Neural cell (in vitro differentiated cells): ENCODE measurements at regions not wholly inside any gene's neighbourhood (a gene's known extent, or its start where the extent isn't known, plus 50 kb on each side); places are given as distances from the start of the nearest gene placed in this dataset.

Experiments
- H2AFZ ChIP-seq: fragments of 200-600, 300-800 bp; sonication (generic), shearing (Covaris generic); 2 replicates; pipeline ENCODE4 v1.6.0; 2014; ENCODE audit warnings: low read depth, mild to moderate bottlenecking, antibody characterized with exemption, low read length, moderate library complexity
- H3F3A ChIP-seq: fragments of 200-600 bp; shearing (Covaris generic); 2 replicates; pipeline ENCODE4 v1.6.1; 2016; ENCODE audit warnings: mild to moderate bottlenecking, moderate library complexity, mixed read lengths, antibody characterized with exemption, low read length; ENCODE audit not compliant: insufficient read depth, poor library complexity, severe bottlenecking
- H3K27ac ChIP-seq: fragments of 200-600, 300-800 bp; sonication (generic), shearing (Covaris generic); 2 replicates; pipeline ENCODE4 v1.5.1; 2014; ENCODE audit warnings: mild to moderate bottlenecking, low read length, moderate library complexity
- H3K27me3 ChIP-seq: fragments of 300-800, 200-600 bp; sonication (generic), shearing (Covaris generic); 2 replicates; pipeline ENCODE4 v1.6.0; 2014; ENCODE audit warnings: mild to moderate bottlenecking, low read depth, low read length, moderate library complexity; ENCODE audit not compliant: insufficient read depth
- H3K36me3 ChIP-seq: fragments of 300-800, 200-600 bp; sonication (generic), shearing (Covaris generic); 2 replicates; pipeline ENCODE4 v1.5.1; 2014; ENCODE audit warnings: mild to moderate bottlenecking, antibody characterized with exemption, low read length, moderate library complexity; ENCODE audit not compliant: insufficient read depth
- H3K4me2 ChIP-seq: fragments of 300-800, 200-600 bp; sonication (generic), shearing (Covaris generic); 2 replicates; pipeline ENCODE4 v1.6.0; 2014; ENCODE audit warnings: mild to moderate bottlenecking, low read length
- H3K4me3 ChIP-seq: fragments of 300-800, 200-600 bp; sonication (generic), shearing (Covaris generic); 2 replicates; pipeline ENCODE4 v1.5.1; 2014; ENCODE audit warnings: mild to moderate bottlenecking, low read length, moderate library complexity
- H3K79me2 ChIP-seq: fragments of 200-600 bp; shearing (Covaris generic); replicated peaks from 2 replicates; pipeline ENCODE4 v1.6.0; 2014; ENCODE audit warnings: mild to moderate bottlenecking, low read length, moderate library complexity; ENCODE audit not compliant: insufficient read depth
- H3K9ac ChIP-seq: fragments of 300-800, 200-600 bp; sonication (generic), shearing (Covaris generic); 2 replicates; pipeline ENCODE4 v1.6.1; 2016; ENCODE audit warnings: mild to moderate bottlenecking, low read length, mixed read lengths
- H3K9me2 ChIP-seq: fragments of 200-600 bp; shearing (Covaris generic); 2 replicates; pipeline ENCODE4 v1.6.1; 2016; ENCODE audit warnings: mild to moderate bottlenecking, low read length, mixed read lengths; ENCODE audit not compliant: insufficient read depth
- H3K9me3 ChIP-seq: fragments of 200-600, 300-800 bp; sonication (generic), shearing (Covaris generic); 2 replicates; pipeline ENCODE4 v1.6.1; 2016; ENCODE audit warnings: mild to moderate bottlenecking, mixed run types, low read length, moderate library complexity, mixed read lengths
- H4K20me1 ChIP-seq: fragments of 200-600 bp; shearing (Covaris generic); 2 replicates; pipeline ENCODE4 v1.6.1; 2016; ENCODE audit warnings: mild to moderate bottlenecking, mixed run types; ENCODE audit not compliant: insufficient read depth
- CTCF ChIP-seq: fragments of 450-650 bp; IDR thresholded peaks from 2 replicates; pipeline ENCODE4 v1.5.1; 2014; ENCODE audit warnings: antibody characterized with exemption, mild to moderate bottlenecking, moderate library complexity; ENCODE audit not compliant: poor library complexity, severe bottlenecking
- EP300 ChIP-seq: fragments of 450-650 bp; conservative IDR thresholded peaks from 2 replicates; pipeline ENCODE4 v1.6.1; 2014; ENCODE audit warnings: antibody characterized with exemption, mild to moderate bottlenecking, moderate library complexity; ENCODE audit not compliant: poor library complexity, severe bottlenecking
- EZH2 ChIP-seq: fragments of 200-600, 300-800 bp; shearing (Covaris generic), sonication (generic); IDR thresholded peaks from 2 replicates; pipeline ENCODE4 v1.6.1; 2014; ENCODE audit warnings: antibody characterized with exemption, low read length, borderline replicate concordance, mild to moderate bottlenecking; ENCODE audit not compliant: insufficient read depth, poor library complexity, severe bottlenecking
- MXI1 ChIP-seq: fragments of 450-650 bp; conservative IDR thresholded peaks from 2 replicates; pipeline ENCODE4 v1.6.1; 2014; ENCODE audit warnings: antibody characterized with exemption, mild to moderate bottlenecking; ENCODE audit not compliant: poor library complexity, severe bottlenecking
- POLR2AphosphoS5 ChIP-seq: IDR thresholded peaks from 2 replicates; pipeline ENCODE4 v1.6.1; 2012
- RAD21 ChIP-seq: fragments of 450-650 bp; conservative IDR thresholded peaks from 2 replicates; pipeline ENCODE4 v1.6.1; 2014; ENCODE audit warnings: antibody characterized with exemption, mild to moderate bottlenecking, moderate library complexity
- REST ChIP-seq: IDR thresholded peaks from 2 replicates; pipeline ENCODE4 v1.6.1; 2012; ENCODE audit warnings: borderline replicate concordance
- SMC3 ChIP-seq: fragments of 450-650 bp; conservative IDR thresholded peaks from 2 replicates; pipeline ENCODE4 v1.6.1; 2014; ENCODE audit warnings: antibody characterized with exemption, mild to moderate bottlenecking, moderate library complexity; ENCODE audit not compliant: poor library complexity
- TAF1 ChIP-seq: IDR thresholded peaks from 2 replicates; pipeline ENCODE4 v1.6.1; 2012; ENCODE audit warnings: low read depth

GRCh38 chr4:113826421-113826820 is 64.9 kb upstream of the CAMK2D start:
- Histone ChIP-seq H2AFZ (no peak overlapping the region), H3F3A (no peaks in the 10 kb centered on the region), H3K4me2 (no peak overlapping the region), H3K4me3 (no peak overlapping the region), H4K20me1 (no peaks in the 10 kb centered on the region), H3K9me3 (no peaks in the 10 kb centered on the region), H3K79me2 (no peaks in the 10 kb centered on the region), H3K27me3 (no peaks in the 10 kb centered on the region), H3K36me3 (no peaks in the 10 kb centered on the region), H3K27ac (no peak overlapping the region), H3K9ac (no peak overlapping the region), H3K9me2 (no peaks in the 10 kb centered on the region)
- TF ChIP-seq EP300 (no peak), POLR2AphosphoS5 (no peak), REST (no peak)

- no peaks in the 10 kb centered on the region for H3K36me3 ChIP-seq
- H3K9ac ChIP-seq, result no peak overlapping the region
- H3K9me2 ChIP-seq, result no peaks in the 10 kb centered on the region
- H3K79me2 ChIP-seq, result no peaks in the 10 kb centered on the region
- no peaks in the 10 kb centered on the region for H3K9me3 ChIP-seq
- no peaks in the 10 kb centered on the region for H3F3A ChIP-seq
- H2AFZ ChIP-seq, result no peak overlapping the region
- H3K4me3 ChIP-seq, result no peak overlapping the region
- no peak overlapping the region for H3K27ac ChIP-seq
- H3K27me3 ChIP-seq, result no peaks in the 10 kb centered on the region
- H3K4me2 ChIP-seq, result no peak overlapping the region
- TF ChIP-seq REST, result no peak
- TF ChIP-seq CTCF, result no peak
- no peak for TF ChIP-seq MXI1
- TF ChIP-seq EZH2, result no peak
- no peak for TF ChIP-seq SMC3
- no peak for TF ChIP-seq TAF1
- no peak for TF ChIP-seq RAD21
- no peak for TF ChIP-seq EP300
- TF ChIP-seq POLR2AphosphoS5, result no peak
- H4K20me1 ChIP-seq, result no peaks in the 10 kb centered on the region
These were observed 63.7 kb upstream of the CAMK2D start for GRCh38 chr4:113825272-113825671.
